ENCODE measurements at regions not wholly inside any gene's neighbourhood (a gene's known extent, or its start where the extent isn't known, plus 50 kb on each side); places are given as distances from the start of the nearest gene placed in this dataset.
A peak's percentile ranks its signal among the peaks of the same experiment; 100 is the strongest.

- intact Hi-C loops (cut with DNase I), result no loop called here
- no peaks in the 10 kb centered on the region for H3K27me3 ChIP-seq
- WGBS, 2 donors, result 73% methylated on average over 9 of the region's 11 CpGs; no CpG with 5 or more reads in 1 of the 2 donors
- H3K36me3 ChIP-seq, result no peaks in the 10 kb centered on the region
- DNase-seq, result no peak
- no peak overlapping the region for H3K27ac ChIP-seq
- TF ChIP-seq, protein P1, sequence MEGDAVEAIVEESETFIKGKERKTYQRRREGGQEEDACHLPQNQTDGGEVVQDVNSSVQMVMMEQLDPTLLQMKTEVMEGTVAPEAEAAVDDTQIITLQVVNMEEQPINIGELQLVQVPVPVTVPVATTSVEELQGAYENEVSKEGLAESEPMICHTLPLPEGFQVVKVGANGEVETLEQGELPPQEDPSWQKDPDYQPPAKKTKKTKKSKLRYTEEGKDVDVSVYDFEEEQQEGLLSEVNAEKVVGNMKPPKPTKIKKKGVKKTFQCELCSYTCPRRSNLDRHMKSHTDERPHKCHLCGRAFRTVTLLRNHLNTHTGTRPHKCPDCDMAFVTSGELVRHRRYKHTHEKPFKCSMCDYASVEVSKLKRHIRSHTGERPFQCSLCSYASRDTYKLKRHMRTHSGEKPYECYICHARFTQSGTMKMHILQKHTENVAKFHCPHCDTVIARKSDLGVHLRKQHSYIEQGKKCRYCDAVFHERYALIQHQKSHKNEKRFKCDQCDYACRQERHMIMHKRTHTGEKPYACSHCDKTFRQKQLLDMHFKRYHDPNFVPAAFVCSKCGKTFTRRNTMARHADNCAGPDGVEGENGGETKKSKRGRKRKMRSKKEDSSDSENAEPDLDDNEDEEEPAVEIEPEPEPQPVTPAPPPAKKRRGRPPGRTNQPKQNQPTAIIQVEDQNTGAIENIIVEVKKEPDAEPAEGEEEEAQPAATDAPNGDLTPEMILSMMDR (IDR thresholded peaks at IDR 0.05), result no peak
- TF ChIP-seq POLR2A (IDR thresholded peaks at IDR 0.05), result no peak
- no peak overlapping the region for H3K4me3 ChIP-seq
- no peaks in the 10 kb centered on the region for H3K9me3 ChIP-seq
- H3K4me1 ChIP-seq, result peaks cover 0 to 14% (median 0%) of the 10 kb centered on the region in 3 donors
Measured at GRCh38 chr7:348480-348844, 58.5 kb downstream of the FOXL3 start.

- no peak for TF ChIP-seq POLR2A (IDR thresholded peaks at IDR 0.05)
- TF ChIP-seq, protein P1 (IDR thresholded peaks at IDR 0.05), result no peak
- no peaks in the 10 kb centered on the region for H3K9me3 ChIP-seq
- no peak overlapping the region for H3K27ac ChIP-seq
- H3K36me3 ChIP-seq, result no peaks in the 10 kb centered on the region
- no peak overlapping the region for H3K4me3 ChIP-seq
- no peak for DNase-seq
- 60 to 68% methylated on average over 3 to 10 of the region's 34 CpGs for WGBS, 2 donors
- H3K27me3 ChIP-seq, result peaks cover 0 to 2% (median 0%) of the 10 kb centered on the region in 4 donors
- peaks cover 0 to 14% (median 0%) of the 10 kb centered on the region in 3 donors for H3K4me1 ChIP-seq
- intact Hi-C loops (cut with DNase I), result no loop called here
Measured at GRCh38 chr7:348962-349743, 59.2 kb downstream of the FOXL3 start.

DNA sequence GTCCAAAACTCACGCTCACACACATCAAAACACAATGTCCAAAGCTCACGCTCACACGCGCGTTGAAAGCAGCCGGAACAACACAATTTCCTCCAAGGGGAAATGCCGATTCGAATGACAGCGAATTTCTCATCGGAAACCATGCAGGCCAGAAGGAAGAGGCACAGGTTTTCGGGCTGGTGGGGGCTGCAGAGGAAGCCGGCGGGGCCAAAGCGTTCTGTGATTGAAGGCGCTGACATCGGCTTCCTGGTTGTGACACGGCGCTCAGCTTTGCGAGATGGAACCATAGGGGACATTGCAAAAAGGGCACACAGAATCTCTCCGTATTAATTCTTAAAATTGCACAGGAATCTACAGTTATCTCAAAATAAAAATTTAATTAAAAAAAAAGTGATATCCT, 61.3 kb downstream of the FOXL3 start:
- Histone ChIP-seq H3K27ac (peak overlapping the region in 1 of 4 donors; percentile 21), H3K4me3 (peak overlapping the region in 2 of 4 donors; percentile 21 to 43), H3K27me3 (peaks cover 0 to 2% (median 0%) of the 10 kb centered on the region in 4 donors), H3K4me1 (peaks cover 0 to 14% (median 0%) of the 10 kb centered on the region in 3 donors), H3K36me3 (no peaks in the 10 kb centered on the region), H3K9me3 (no peaks in the 10 kb centered on the region)
- DNase-seq, result no peak
- intact Hi-C loops (cut with DNase I), result no loop called here
- TF ChIP-seq, protein P1 (IDR thresholded peaks at IDR 0.05), result no peak
- no peak for TF ChIP-seq POLR2A (IDR thresholded peaks at IDR 0.05)
- 64 to 75% methylated on average over 20 of the region's 20 CpGs for WGBS, 2 donors

DNA sequence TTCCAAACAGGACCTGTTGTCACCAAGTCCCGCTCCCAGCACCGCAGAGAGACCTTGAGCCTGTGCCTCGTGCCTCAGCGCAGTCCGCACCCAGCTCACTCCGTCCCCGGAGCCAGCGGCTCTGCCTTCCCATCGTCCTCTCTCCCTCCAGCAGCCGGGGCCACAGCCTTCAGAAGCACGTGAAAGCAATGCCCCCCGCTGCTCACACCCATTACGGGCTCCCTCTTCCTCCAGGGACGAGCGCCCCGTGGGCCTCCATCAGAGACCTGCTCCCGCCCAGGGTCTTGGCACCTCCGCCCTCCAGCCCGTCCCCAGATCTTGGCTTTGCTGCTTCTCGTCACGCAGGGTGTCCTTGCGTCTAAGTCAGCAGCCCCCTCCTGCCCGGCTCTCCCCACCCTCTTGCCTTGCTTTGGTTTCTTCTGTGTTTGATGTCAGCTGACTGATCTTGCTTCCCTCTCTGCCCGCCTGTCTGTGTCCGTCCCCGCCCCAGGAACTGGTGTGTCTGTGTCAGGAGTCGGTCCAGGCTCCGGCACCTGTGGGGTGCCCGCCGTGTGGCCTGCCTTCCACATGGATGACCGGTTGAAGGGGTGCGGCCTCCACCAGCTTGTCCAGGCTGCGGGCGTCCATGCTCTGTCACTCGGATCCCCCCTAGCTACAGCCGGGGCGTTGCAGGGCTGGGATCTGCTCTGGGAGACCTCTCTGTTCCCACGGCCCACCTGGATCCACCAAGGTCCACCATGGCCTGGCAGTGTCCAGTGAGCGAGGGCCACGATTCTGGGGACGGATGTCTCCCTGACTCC, 61.9 kb downstream of the FOXL3 start:
- Histone ChIP-seq H3K9me3 (no peaks in the 10 kb centered on the region), H3K4me3 (peak overlapping the region in 2 of 4 donors; percentile 21 to 43), H3K27ac (peak overlapping the region in 1 of 4 donors; percentile 21), H3K36me3 (no peaks in the 10 kb centered on the region), H3K27me3 (peaks cover 0 to 2% (median 0%) of the 10 kb centered on the region in 4 donors), H3K4me1 (peaks cover 0 to 18% (median under 1%) of the 10 kb centered on the region in 3 donors)
- no peak for DNase-seq
- TF ChIP-seq, protein P1 (IDR thresholded peaks at IDR 0.05), result no peak
- TF ChIP-seq POLR2A (IDR thresholded peaks at IDR 0.05), result no peak
- WGBS, 2 donors, result 72 to 81% methylated on average over 26 to 27 of the region's 41 CpGs
- intact Hi-C loops (cut with DNase I), result no loop called here
